ENCODE measurements at regions not wholly inside any gene's neighbourhood (a gene's known extent, or its start where the extent isn't known, plus 50 kb on each side); places are given as distances from the start of the nearest gene placed in this dataset.
A peak's percentile ranks its signal among the peaks of the same experiment; 100 is the strongest.

- no peak for DNase-seq
- intact Hi-C loops (cut with DNase I): no loop called here
Measured at GRCh38 chr21:38995731-38996130, 187.5 kb downstream of the PSMG1 start.

GRCh38 chr21:38995071-38995669, 188.1 kb downstream of the PSMG1 start:
- intact Hi-C loops (cut with DNase I): no loop called here
- DNase-seq: no peak

- intact Hi-C loops (cut with DNase I): no loop called here
- DNase-seq: no peak
Measured at GRCh38 chr21:38994042-38994441, 188.3 kb downstream of the ETS2 start.

GRCh38 chr21:38993561-38993960, 187.8 kb downstream of the ETS2 start:
- intact Hi-C loops (cut with DNase I): no loop called here

GRCh38 chr21:38992737-38993136, 187.0 kb downstream of the ETS2 start:
- intact Hi-C loops (cut with DNase I): no loop called here
- DNase-seq: no peak

More at GRCh38 chr21:38993561-38993960, 187.8 kb downstream of the ETS2 start:
- DNase-seq: no peak

GRCh38 chr21:38990424-38990794, 184.7 kb downstream of the ETS2 start:
- intact Hi-C loops (cut with DNase I): no loop called here
- DNase-seq: no peak

GRCh38 chr21:38989745-38990423, 184.2 kb downstream of the ETS2 start:
- no peak for DNase-seq
- intact Hi-C loops (cut with DNase I): no loop called here

- no peak for DNase-seq
- intact Hi-C loops (cut with DNase I): no loop called here
Measured at GRCh38 chr21:38989379-38989744, 183.6 kb downstream of the ETS2 start.

- intact Hi-C loops (cut with DNase I): no loop called here
Measured at GRCh38 chr21:38988509-38989378, 183.0 kb downstream of the ETS2 start.

GRCh38 chr21:38987633-38988508, 182.1 kb downstream of the ETS2 start:
- intact Hi-C loops (cut with DNase I): no loop called here
- DNase-seq: no peak

More at GRCh38 chr21:38988509-38989378, 183.0 kb downstream of the ETS2 start:
- no peak for DNase-seq

- intact Hi-C loops (cut with DNase I): no loop called here
- no peak for DNase-seq
Measured at GRCh38 chr21:38986806-38987632, 181.3 kb downstream of the ETS2 start.

- DNase-seq: no peak
- intact Hi-C loops (cut with DNase I): no loop called here
Measured at GRCh38 chr21:38986406-38986805, 180.7 kb downstream of the ETS2 start.

GRCh38 chr21:38985568-38986378, 180.0 kb downstream of the ETS2 start:
- peak in 2 of 42 donors; percentile 12 to 20 for DNase-seq
- intact Hi-C loops (cut with DNase I): no loop called here

- intact Hi-C loops (cut with DNase I): no loop called here
- no peak for DNase-seq
Measured at GRCh38 chr21:38984982-38985567, 179.3 kb downstream of the ETS2 start.

GRCh38 chr21:38984568-38984967, 178.8 kb downstream of the ETS2 start:
- intact Hi-C loops (cut with DNase I): no loop called here
- DNase-seq: no peak

- DNase-seq: no peak
- intact Hi-C loops (cut with DNase I): no loop called here
Measured at GRCh38 chr21:38983560-38983959, 177.8 kb downstream of the ETS2 start.

- intact Hi-C loops (cut with DNase I): no loop called here
- no peak for DNase-seq
Measured at GRCh38 chr21:38982804-38983203, 177.1 kb downstream of the ETS2 start.

Data from head of caudate nucleus (tissue), 42 donors.